Hepatocyte (in vitro differentiated cells): ENCODE measurements at regions not wholly inside any gene's neighbourhood (a gene's known extent, or its start where the extent isn't known, plus 50 kb on each side); places are given as distances from the start of the nearest gene placed in this dataset.

ENCODE experiments used
- EZH2 ChIP-seq: fragments of 200-600 bp; sonication (generic); IDR thresholded peaks from 2 replicates; pipeline ENCODE4 v1.6.1; 2016; ENCODE audit warnings: antibody characterized with exemption, mild to moderate bottlenecking, borderline replicate concordance
- EZH2phosphoT487 ChIP-seq: fragments of 200-600 bp; sonication (generic); IDR thresholded peaks from one replicate; pipeline ENCODE4 v1.6.1; 2018; ENCODE audit warnings: antibody characterized with exemption, mild to moderate bottlenecking, low read depth, moderate library complexity; ENCODE audit not compliant: unreplicated experiment, severe bottlenecking
- TF ChIP-seq, protein P1 (sequence below): fragments of 200-600 bp; sonication (generic); IDR thresholded peaks from 2 replicates; pipeline ENCODE4 v1.5.1; 2016; ENCODE audit warnings: antibody characterized with exemption, mild to moderate bottlenecking; ENCODE audit not compliant: poor library complexity

DNA sequence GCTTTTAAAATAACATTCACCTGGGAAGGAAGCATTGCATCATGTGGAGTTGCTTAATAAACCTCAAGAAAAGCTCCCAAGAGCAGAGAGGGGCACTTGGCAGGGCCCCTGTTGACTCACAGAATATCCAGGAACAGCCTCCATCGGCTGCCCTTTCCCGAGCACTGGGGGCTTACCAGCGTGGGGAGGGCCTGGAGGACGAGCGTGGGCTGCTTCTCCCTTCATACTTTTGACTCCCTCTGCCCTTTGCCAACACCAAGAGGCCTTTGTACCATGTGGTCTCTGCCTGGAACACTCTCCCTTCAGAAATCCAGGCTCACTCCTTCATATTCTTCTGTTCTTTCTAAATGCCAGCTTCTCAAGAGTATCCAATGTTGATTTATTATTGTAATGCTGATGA is 492.1 kb upstream of the TMEM132C start:
- TF ChIP-seq, protein P1, sequence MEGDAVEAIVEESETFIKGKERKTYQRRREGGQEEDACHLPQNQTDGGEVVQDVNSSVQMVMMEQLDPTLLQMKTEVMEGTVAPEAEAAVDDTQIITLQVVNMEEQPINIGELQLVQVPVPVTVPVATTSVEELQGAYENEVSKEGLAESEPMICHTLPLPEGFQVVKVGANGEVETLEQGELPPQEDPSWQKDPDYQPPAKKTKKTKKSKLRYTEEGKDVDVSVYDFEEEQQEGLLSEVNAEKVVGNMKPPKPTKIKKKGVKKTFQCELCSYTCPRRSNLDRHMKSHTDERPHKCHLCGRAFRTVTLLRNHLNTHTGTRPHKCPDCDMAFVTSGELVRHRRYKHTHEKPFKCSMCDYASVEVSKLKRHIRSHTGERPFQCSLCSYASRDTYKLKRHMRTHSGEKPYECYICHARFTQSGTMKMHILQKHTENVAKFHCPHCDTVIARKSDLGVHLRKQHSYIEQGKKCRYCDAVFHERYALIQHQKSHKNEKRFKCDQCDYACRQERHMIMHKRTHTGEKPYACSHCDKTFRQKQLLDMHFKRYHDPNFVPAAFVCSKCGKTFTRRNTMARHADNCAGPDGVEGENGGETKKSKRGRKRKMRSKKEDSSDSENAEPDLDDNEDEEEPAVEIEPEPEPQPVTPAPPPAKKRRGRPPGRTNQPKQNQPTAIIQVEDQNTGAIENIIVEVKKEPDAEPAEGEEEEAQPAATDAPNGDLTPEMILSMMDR, result no peak
- TF ChIP-seq EZH2, result no peak
- TF ChIP-seq EZH2phosphoT487, result no peak
